Lower lobe of right lung (tissue), 2 donors: ENCODE measurements at regions not wholly inside any gene's neighbourhood (a gene's known extent, or its start where the extent isn't known, plus 50 kb on each side); places are given as distances from the start of the nearest gene placed in this dataset.
A peak's percentile ranks its signal among the peaks of the same experiment; 100 is the strongest.

Source experiments
- ATAC-seq, 2 donors: fragments of 200-7000 bp; cut with Tn5 transposase; one replicate each; pipeline ENCODE4 v1.9.1; 2020 to 2022; ENCODE audit warnings: mild to moderate bottlenecking in 2 of 2, moderate library complexity in 2 of 2
- DNase-seq: peaks from one replicate; pipeline ENCODE4 v3.0.0-alpha.2; 2020
- H3K27ac ChIP-seq: fragments of 200-600 bp; one replicate; pipeline ENCODE4 v1.8.0; 2022
- H3K27me3 ChIP-seq: fragments of 200-600 bp; one replicate; pipeline ENCODE4 v1.8.0; 2022; ENCODE audit warnings: low read depth
- H3K36me3 ChIP-seq: fragments of 200-600 bp; one replicate; pipeline ENCODE4 v1.8.0; 2022; ENCODE audit warnings: mild to moderate bottlenecking
- H3K4me1 ChIP-seq: fragments of 200-600 bp; one replicate; pipeline ENCODE4 v1.8.0; 2022
- H3K4me3 ChIP-seq: fragments of 200-600 bp; one replicate; pipeline ENCODE4 v1.8.0; 2022; ENCODE audit warnings: mild to moderate bottlenecking
- H3K9me3 ChIP-seq: fragments of 200-600 bp; one replicate; pipeline ENCODE4 v1.8.0; 2022
- intact Hi-C: fragments of 100-400 bp; cut with DNase I; formaldehyde crosslinking; loops from one replicate; pipeline ENCODE4 v1.11.0; 2022
- TF ChIP-seq, protein P1 (sequence below): fragments of 200-600 bp; IDR thresholded peaks from one replicate; pipeline ENCODE4 v1.8.0; 2022; ENCODE audit warnings: antibody characterized with exemption, mild to moderate bottlenecking
- donor health status: DM: no; HTN: yes; CAD: no; lungs with severe emphysema.

DNA sequence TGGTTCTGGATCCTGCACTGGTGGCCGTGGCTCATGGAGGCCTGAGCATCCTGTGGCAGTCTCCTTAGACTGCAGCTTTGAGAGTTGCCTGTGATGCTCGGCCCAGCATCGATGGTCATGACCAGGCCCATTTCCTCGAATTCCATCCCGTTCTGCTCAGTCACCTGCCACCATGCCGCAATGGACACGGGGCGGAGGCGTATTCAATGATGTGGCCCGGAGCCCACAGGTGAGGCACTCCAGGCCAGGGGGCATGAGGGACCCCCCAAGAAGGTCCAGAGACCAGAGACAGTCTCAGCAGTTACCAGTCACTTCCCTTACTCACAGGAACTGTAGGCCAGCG lies 53.6 kb downstream of the SHANK2 start:
- ATAC-seq (no peak), DNase-seq (peak; percentile 28)
- Histone ChIP-seq H3K36me3 (no peaks in the 10 kb centered on the region), H3K4me1 (no peaks in the 10 kb centered on the region), H3K9me3 (no peaks in the 10 kb centered on the region), H3K27me3 (no peaks in the 10 kb centered on the region), H3K27ac (no peak overlapping the region), H3K4me3 (no peak overlapping the region)
- intact Hi-C loops: no loop called here
- TF ChIP-seq, protein P1, sequence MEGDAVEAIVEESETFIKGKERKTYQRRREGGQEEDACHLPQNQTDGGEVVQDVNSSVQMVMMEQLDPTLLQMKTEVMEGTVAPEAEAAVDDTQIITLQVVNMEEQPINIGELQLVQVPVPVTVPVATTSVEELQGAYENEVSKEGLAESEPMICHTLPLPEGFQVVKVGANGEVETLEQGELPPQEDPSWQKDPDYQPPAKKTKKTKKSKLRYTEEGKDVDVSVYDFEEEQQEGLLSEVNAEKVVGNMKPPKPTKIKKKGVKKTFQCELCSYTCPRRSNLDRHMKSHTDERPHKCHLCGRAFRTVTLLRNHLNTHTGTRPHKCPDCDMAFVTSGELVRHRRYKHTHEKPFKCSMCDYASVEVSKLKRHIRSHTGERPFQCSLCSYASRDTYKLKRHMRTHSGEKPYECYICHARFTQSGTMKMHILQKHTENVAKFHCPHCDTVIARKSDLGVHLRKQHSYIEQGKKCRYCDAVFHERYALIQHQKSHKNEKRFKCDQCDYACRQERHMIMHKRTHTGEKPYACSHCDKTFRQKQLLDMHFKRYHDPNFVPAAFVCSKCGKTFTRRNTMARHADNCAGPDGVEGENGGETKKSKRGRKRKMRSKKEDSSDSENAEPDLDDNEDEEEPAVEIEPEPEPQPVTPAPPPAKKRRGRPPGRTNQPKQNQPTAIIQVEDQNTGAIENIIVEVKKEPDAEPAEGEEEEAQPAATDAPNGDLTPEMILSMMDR: no peak

DNA sequence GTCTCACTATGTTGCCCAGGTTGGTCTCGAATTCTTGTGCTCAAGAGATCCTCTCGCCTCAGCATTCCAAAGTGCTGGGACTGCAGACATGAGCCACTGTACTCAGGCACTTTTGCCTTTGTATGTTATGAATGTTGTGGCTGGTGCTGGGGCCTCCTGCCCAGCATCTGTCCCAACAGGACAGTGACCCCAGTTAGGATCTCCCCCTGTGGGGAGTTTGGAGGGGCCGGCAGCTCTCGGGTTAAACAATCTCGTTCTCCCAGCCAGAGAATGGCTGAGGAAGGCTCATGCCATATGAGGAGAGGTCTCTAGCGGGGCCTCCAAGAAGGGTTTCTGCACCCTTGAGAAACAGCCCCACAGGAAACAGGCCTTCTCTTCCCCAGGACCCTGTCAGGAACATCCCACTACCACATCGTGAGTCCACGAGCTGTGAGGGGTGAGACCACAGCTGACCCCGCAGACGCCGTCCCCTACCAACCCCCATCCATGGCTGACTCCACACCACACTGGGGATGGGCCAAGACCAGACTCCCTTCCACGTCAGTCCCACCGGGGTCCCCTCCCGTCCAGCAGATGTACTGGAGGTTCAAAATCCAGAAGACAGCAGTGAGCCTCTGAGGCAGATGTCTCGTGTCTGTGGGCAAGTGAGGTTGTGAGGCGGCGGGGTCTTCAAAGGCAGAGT lies 54.1 kb downstream of the SHANK2 start:
- TF ChIP-seq, protein P1: no peak
- ATAC-seq: no peak
- DNase-seq: peak; percentile 15

DNA sequence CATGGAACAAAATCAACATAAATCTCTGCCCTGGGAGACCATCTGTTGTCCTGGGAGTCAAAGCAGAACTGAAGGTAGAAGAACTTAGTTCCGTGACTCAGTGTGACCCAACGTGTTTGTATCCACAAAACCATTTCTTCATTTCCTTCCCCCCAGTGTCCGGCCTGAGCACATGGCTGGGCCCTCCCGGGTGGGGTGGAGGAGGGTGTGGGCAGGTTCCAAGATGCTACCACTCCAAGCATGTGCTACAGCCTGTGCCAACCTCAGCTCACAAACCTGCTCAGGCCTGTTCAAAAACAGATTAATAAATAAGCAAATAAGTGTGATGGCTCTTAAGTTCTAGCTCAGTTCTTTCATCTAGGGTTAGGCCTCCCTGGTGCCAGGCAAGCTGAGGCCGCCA lies 55.3 kb downstream of the SHANK2 start:
- no peaks in the 10 kb centered on the region for H3K4me1 ChIP-seq
- TF ChIP-seq, protein P1: no peak
- no peak overlapping the region for H3K4me3 ChIP-seq
- no peaks in the 10 kb centered on the region for H3K36me3 ChIP-seq
- intact Hi-C loops: no loop called here
- H3K9me3 ChIP-seq: no peaks in the 10 kb centered on the region
- H3K27me3 ChIP-seq: no peaks in the 10 kb centered on the region
- DNase-seq (no peak), ATAC-seq (no peak)
- H3K27ac ChIP-seq: no peak overlapping the region

More for the DNA sequence above, 54.1 kb downstream of the SHANK2 start:
- H3K4me3 ChIP-seq: no peak overlapping the region
- H3K4me1 ChIP-seq: no peaks in the 10 kb centered on the region
- no peaks in the 10 kb centered on the region for H3K36me3 ChIP-seq
- no peaks in the 10 kb centered on the region for H3K9me3 ChIP-seq
- intact Hi-C loops: no loop called here
- no peak overlapping the region for H3K27ac ChIP-seq
- no peaks in the 10 kb centered on the region for H3K27me3 ChIP-seq

DNA sequence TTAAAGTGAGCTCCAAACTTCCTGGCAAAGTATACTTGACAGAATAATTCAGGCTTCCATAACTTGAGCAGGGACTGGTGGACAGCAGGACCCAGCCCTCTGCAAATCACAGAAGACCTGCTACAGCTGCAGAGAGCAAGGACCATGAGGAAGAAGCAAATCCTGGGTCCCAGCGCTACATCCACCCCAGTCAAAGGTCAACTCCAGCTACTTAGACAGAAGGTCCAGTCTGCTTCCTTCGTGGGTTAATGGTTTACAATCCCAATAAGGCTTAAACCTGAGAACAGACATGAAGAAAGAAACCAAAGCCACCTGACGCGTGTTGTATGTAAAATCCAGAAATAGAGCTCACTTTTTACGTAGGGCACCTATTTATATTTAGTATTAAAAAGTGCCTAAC lies 57.7 kb downstream of the SHANK2 start:
- Histone ChIP-seq H3K4me3 (no peak overlapping the region), H3K4me1 (no peaks in the 10 kb centered on the region), H3K36me3 (no peaks in the 10 kb centered on the region), H3K27ac (no peak overlapping the region), H3K9me3 (no peaks in the 10 kb centered on the region), H3K27me3 (no peaks in the 10 kb centered on the region)
- ATAC-seq: no peak
- TF ChIP-seq, protein P1: no peak
- intact Hi-C loops: no loop called here
- no peak for DNase-seq

DNA sequence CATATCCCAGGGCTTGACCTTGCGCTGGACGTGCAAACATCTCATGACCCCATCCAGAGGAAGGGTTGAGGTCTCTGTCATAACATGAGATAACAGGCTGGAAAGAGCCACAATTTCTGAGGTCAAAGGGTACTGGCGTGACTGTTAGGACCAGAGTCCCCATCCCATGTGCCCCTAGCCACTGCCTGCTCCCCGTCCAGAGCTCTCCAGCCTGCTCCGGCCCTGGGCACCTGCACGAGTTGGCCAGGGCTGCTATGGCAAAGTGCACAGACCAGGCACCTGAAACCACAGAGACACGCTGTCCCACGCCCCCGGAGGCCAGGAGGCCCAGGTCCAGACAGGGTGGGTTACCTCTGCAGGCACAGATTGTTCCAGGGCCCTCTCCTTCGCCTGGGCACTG lies 58.9 kb downstream of the SHANK2 start:
- no peaks in the 10 kb centered on the region for H3K36me3 ChIP-seq
- no peaks in the 10 kb centered on the region for H3K9me3 ChIP-seq
- no peaks in the 10 kb centered on the region for H3K27me3 ChIP-seq
- TF ChIP-seq, protein P1: no peak
- H3K4me3 ChIP-seq: no peak overlapping the region
- DNase-seq (no peak), ATAC-seq (peak in 1 of 2 donors; percentile 12)
- H3K27ac ChIP-seq: no peak overlapping the region
- intact Hi-C loops: no loop called here
- no peaks in the 10 kb centered on the region for H3K4me1 ChIP-seq
